HCT116 (cell line): ENCODE measurements at regions not wholly inside any gene's neighbourhood (a gene's known extent, or its start where the extent isn't known, plus 50 kb on each side); places are given as distances from the start of the nearest gene placed in this dataset.

ENCODE experiments used
- ATAC-seq: fragments of 200-7000 bp; cut with Tn5 transposase; 2 replicates; pipeline ENCODE4 v1.9.1; 2020; ENCODE audit warnings: mild to moderate bottlenecking, moderate library complexity
- BruUV-seq: library from RNA; stranded (reverse); fragments of 400-500 nt; replicated peaks from 2 replicates; lab custom pipeline; 2021; lab: Mats Ljungman, UMichigan
- CTCF ChIA-PET: fragments of 300-600 bp; sonication (Branson Sonifier 250); formaldehyde crosslinking; loops from one replicate; lab custom pipeline; 2021; ENCODE audit warnings: antibody characterized with exemption; lab: Charles Lee
- POLR2A ChIA-PET: fragments of 300-600, 350-600 bp; sonication (Branson Sonifier 250); formaldehyde crosslinking; loops from one replicate; lab custom pipeline; 2021; ENCODE audit warnings: antibody characterized with exemption; lab: Charles Lee
- RAD21 ChIA-PET, 2 experiments: fragments of 300-600 bp; sonication (Branson Sonifier 250); formaldehyde crosslinking; loops; one replicate each; lab custom pipeline; 2023; ENCODE audit warnings: low total read pairs in 2 of 2; ENCODE audit not compliant: uncharacterized antibody in 2 of 2, unreplicated experiment in 2 of 2, low non-redundant PET in 1 of 2; lab: Charles Lee
- DNase-seq: peaks from one replicate; pipeline ENCODE4 v3.0.0-alpha.2; 2010; ENCODE audit warnings: low read depth, low spot score
- H2AFZ ChIP-seq: fragments of 200-600 bp; shearing (Covaris generic), sonication (generic); 2 replicates; pipeline ENCODE4 v1.6.1; 2017; ENCODE audit warnings: low read depth, mixed run types, mixed read lengths, antibody characterized with exemption, low read length; ENCODE audit not compliant: poor library complexity, severe bottlenecking
- H3K27ac ChIP-seq: 2 replicates; pipeline ENCODE4 v1.5.1; 2012; ENCODE audit warnings: low read depth, low read length
- H3K27me3 ChIP-seq: fragments of 200-600 bp; sonication (generic); 2 replicates; pipeline ENCODE4 v1.6.1; 2016; ENCODE audit warnings: mixed run types, low read length, mixed read lengths; ENCODE audit not compliant: insufficient read depth
- H3K36me3 ChIP-seq, 2 experiments: fragments of 200-500 bp in 1 of 2; fragments of 200-600 bp in 1 of 2; sonication (Bioruptor generic) in 1 of 2; sonication (generic) in 1 of 2; 2 replicates each; pipeline versions ENCODE4 v1.5.1 to v1.6.1; 2014 to 2016; ENCODE audit warnings: low read length in 2 of 2, inconsistent platforms in 1 of 2, mixed read lengths in 1 of 2, mixed run types in 1 of 2; ENCODE audit not compliant: insufficient read depth in 2 of 2, control insufficient read depth in 1 of 2
- H3K4me1 ChIP-seq, 2 experiments: fragments of 200-600 bp in 1 of 2; sonication (generic) in 1 of 2; 2 replicates each; pipeline versions ENCODE4 v1.5.1 to v1.6.1; 2012 to 2017; ENCODE audit warnings: low read length in 2 of 2, inconsistent platforms in 1 of 2, mild to moderate bottlenecking in 1 of 2, mixed read lengths in 1 of 2, mixed run types in 1 of 2, moderate library complexity in 1 of 2; ENCODE audit not compliant: insufficient read depth in 2 of 2, control insufficient read depth in 1 of 2
- H3K4me2 ChIP-seq: fragments of 200-600 bp; sonication (generic); 2 replicates; pipeline ENCODE4 v1.6.1; 2017; ENCODE audit warnings: mixed run types, low read length, mixed read lengths
- H3K4me3 ChIP-seq, 2 experiments: fragments of 200-600 bp in 1 of 2; sonication (generic) in 1 of 2; replicated peaks in 1 of 2; 2 replicates each; pipeline ENCODE4 v1.5.1; 2011 to 2016; ENCODE audit warnings: low read length in 2 of 2, control low read depth in 1 of 2, low read depth in 1 of 2, mild to moderate bottlenecking in 1 of 2, mixed read lengths in 1 of 2, mixed run types in 1 of 2
- H3K79me2 ChIP-seq: fragments of 200-600 bp; sonication (generic); 2 replicates; pipeline ENCODE4 v1.6.1; 2017; ENCODE audit warnings: mild to moderate bottlenecking, mixed run types, low read length, moderate library complexity, mixed read lengths; ENCODE audit not compliant: insufficient read depth
- H3K9ac ChIP-seq: fragments of 200-600 bp; sonication (generic); 2 replicates; pipeline ENCODE4 v1.6.1; 2016; ENCODE audit warnings: low read length, mixed read lengths
- H3K9me2 ChIP-seq: fragments of 200-600 bp; sonication (generic), shearing (Covaris generic); 2 replicates; pipeline ENCODE4 v1.6.1; 2017; ENCODE audit warnings: mixed run types, mild to moderate bottlenecking, moderate library complexity; ENCODE audit not compliant: insufficient read depth
- H3K9me3 ChIP-seq, 2 experiments: fragments of 200-500 bp in 1 of 2; fragments of 200-600 bp in 1 of 2; sonication (Bioruptor generic) in 1 of 2; sonication (generic) in 1 of 2; 2 replicates each; pipeline ENCODE4 v1.6.1; 2014 to 2017; ENCODE audit warnings: low read length in 2 of 2, mixed read lengths in 2 of 2, inconsistent platforms in 1 of 2, low read depth in 1 of 2, mild to moderate bottlenecking in 1 of 2, mixed run types in 1 of 2, moderate library complexity in 1 of 2; ENCODE audit not compliant: control insufficient read depth in 1 of 2, insufficient read depth in 1 of 2
- H4K20me1 ChIP-seq: fragments of 200-600 bp; sonication (generic), shearing (Covaris generic); 2 replicates; pipeline ENCODE4 v1.6.1; 2017; ENCODE audit warnings: mixed run types, mild to moderate bottlenecking, moderate library complexity; ENCODE audit not compliant: insufficient read depth
- CBX3 ChIP-seq: IDR thresholded peaks from 2 replicates; pipeline ENCODE4 v1.6.1; 2012; ENCODE audit warnings: low read depth
- CEBPB ChIP-seq: IDR thresholded peaks from 2 replicates; pipeline ENCODE4 v1.6.1; 2012; ENCODE audit warnings: low read depth
- ELF1 ChIP-seq: IDR thresholded peaks from 2 replicates; pipeline ENCODE4 v1.6.1; 2012; ENCODE audit warnings: low read depth, borderline replicate concordance
- EZH2phosphoT487 ChIP-seq: fragments of 200-600 bp; IDR thresholded peaks from 2 replicates; pipeline ENCODE4 v1.6.1; 2018; ENCODE audit warnings: antibody characterized with exemption, borderline replicate concordance
- FOSL1 ChIP-seq: IDR thresholded peaks from 2 replicates; pipeline ENCODE4 v1.6.1; 2012; ENCODE audit warnings: low read depth
- JUND ChIP-seq: IDR thresholded peaks from 2 replicates; pipeline ENCODE4 v1.6.1; 2012
- MAX ChIP-seq: IDR thresholded peaks from 2 replicates; pipeline ENCODE4 v1.6.1; 2012
- POLR2A ChIP-seq: IDR thresholded peaks from 2 replicates; pipeline ENCODE4 v1.7.0; 2011; ENCODE audit warnings: borderline replicate concordance; ENCODE audit not compliant: insufficient read depth, insufficient read length; ENCODE audit errors: extremely low read depth
- POLR2AphosphoS5 ChIP-seq: IDR thresholded peaks from 2 replicates; pipeline ENCODE4 v1.6.1; 2011; ENCODE audit warnings: mild to moderate bottlenecking, low read depth, low read length, moderate library complexity
- REST ChIP-seq: IDR thresholded peaks from 2 replicates; pipeline ENCODE4 v1.6.1; 2012; ENCODE audit warnings: low read depth
- SIN3A ChIP-seq: IDR thresholded peaks from 2 replicates; pipeline ENCODE4 v1.6.1; 2012; ENCODE audit warnings: low read depth
- SP1 ChIP-seq: IDR thresholded peaks from 2 replicates; pipeline ENCODE4 v1.6.1; 2012; ENCODE audit warnings: low read depth
- TCF7L2 ChIP-seq: IDR thresholded peaks from 2 replicates; pipeline ENCODE4 v1.7.0; 2011; ENCODE audit warnings: borderline replicate concordance, inconsistent platforms; ENCODE audit not compliant: insufficient read depth, insufficient read length; ENCODE audit errors: extremely low read depth
- YY1 ChIP-seq: IDR thresholded peaks from 2 replicates; pipeline ENCODE4 v1.6.1; 2011; ENCODE audit warnings: low read length, low read depth, moderate library complexity, mild to moderate bottlenecking; ENCODE audit not compliant: insufficient replicate concordance; ENCODE audit errors: extremely low read depth
- ZBTB33 ChIP-seq: IDR thresholded peaks from 2 replicates; pipeline ENCODE4 v1.6.1; 2011; ENCODE audit warnings: mild to moderate bottlenecking, low read length, moderate library complexity; ENCODE audit not compliant: insufficient replicate concordance; ENCODE audit errors: extremely low read depth
- ZFX ChIP-seq: fragments of 450-650 bp; IDR thresholded peaks from 2 replicates; pipeline ENCODE4 v1.6.1; 2017
- ZNF274 ChIP-seq: fragments of 200-500 bp; sonication (Bioruptor generic); IDR thresholded peaks from 2 replicates; pipeline ENCODE4 v1.6.1; 2014; ENCODE audit warnings: mild to moderate bottlenecking, low read depth, low read length, inconsistent platforms
- intact Hi-C: fragments of 100-400 bp; cut with micrococcal nuclease; formaldehyde crosslinking; loops from 2 replicates; pipeline ENCODE4 v1.10.0; 2022

- DNase-seq (no peak), ATAC-seq (no peak)
- H3K27me3 ChIP-seq, result no peaks in the 10 kb centered on the region
- H3K4me3 ChIP-seq, result no peak overlapping the region
- H4K20me1 ChIP-seq, result no peaks in the 10 kb centered on the region
- no peaks in the 10 kb centered on the region for H3K79me2 ChIP-seq
- H3K27ac ChIP-seq, result no peak overlapping the region
- no peak overlapping the region for H3K4me2 ChIP-seq
- no peaks in the 10 kb centered on the region for H3K36me3 ChIP-seq
- intact Hi-C loops, result no loop called here
- TF ChIP-seq CBX3, result no peak
- no peak for TF ChIP-seq ZBTB33
- no peak for TF ChIP-seq POLR2A
- TF ChIP-seq CEBPB, result no peak
- no peak for TF ChIP-seq ZNF274
- TF ChIP-seq SIN3A, result no peak
- no peak for TF ChIP-seq SP1
- no peak for TF ChIP-seq ZFX
- TF ChIP-seq MAX, result no peak
- TF ChIP-seq REST, result no peak
- no peak for TF ChIP-seq EZH2phosphoT487
- TF ChIP-seq YY1, result no peak
- TF ChIP-seq FOSL1, result no peak
- TF ChIP-seq ELF1, result no peak
- TF ChIP-seq TCF7L2, result no peak
- no peak for TF ChIP-seq POLR2AphosphoS5
- TF ChIP-seq JUND, result no peak
- ChIA-PET POLR2A (no interaction called here), CTCF (no interaction called here), RAD21 (no interaction called here)
- no TSS peak for BruUV-seq
- no peaks in the 10 kb centered on the region for H3K9me3 ChIP-seq
- H3K9ac ChIP-seq, result no peak overlapping the region
- H3K4me1 ChIP-seq, result no peaks in the 10 kb centered on the region
- H3K9me2 ChIP-seq, result no peaks in the 10 kb centered on the region
- H2AFZ ChIP-seq, result no peak overlapping the region
These were observed 393.9 kb upstream of the RGS6 start for GRCh38 chr14:71538288-71538687.
